PC-9 (cell line): ENCODE measurements at regions not wholly inside any gene's neighbourhood (a gene's known extent, or its start where the extent isn't known, plus 50 kb on each side); places are given as distances from the start of the nearest gene placed in this dataset.

Source experiments
- BruUV-seq: library from RNA; stranded (reverse); fragments of 400-500 nt; replicated peaks from 2 replicates; lab custom pipeline; 2021; lab: Mats Ljungman, UMichigan
- CTCF ChIA-PET: fragments of 300-600 bp; sonication (Branson Sonifier 250); formaldehyde crosslinking; loops from one replicate; lab custom pipeline; 2022; ENCODE audit warnings: antibody characterized with exemption; lab: Charles Lee
- POLR2A ChIA-PET: fragments of 300-600 bp; sonication (Branson Sonifier 250); formaldehyde crosslinking; loops from one replicate; lab custom pipeline; 2022; ENCODE audit warnings: antibody characterized with exemption; ENCODE audit not compliant: unreplicated experiment; lab: Charles Lee
- DNase-seq, 2 experiments: peaks; one replicate each; pipeline versions ENCODE4 v3.0.0 to v3.0.0-alpha.2; 2015 to 2022; ENCODE audit warnings: mixed read lengths in 1 of 2
- H2AFZ ChIP-seq: fragments of 200-600 bp; sonication (generic); 2 replicates; pipeline ENCODE4 v1.8.1; 2017; ENCODE audit warnings: antibody characterized with exemption
- H3F3A ChIP-seq: fragments of 200-600 bp; sonication (generic); 2 replicates; pipeline ENCODE4 v1.8.1; 2017; ENCODE audit warnings: antibody characterized with exemption, mild to moderate bottlenecking, low read depth; ENCODE audit not compliant: insufficient read depth
- H3K27ac ChIP-seq: fragments of 200-600 bp; sonication (generic); 2 replicates; pipeline ENCODE4 v1.6.1; 2016; ENCODE audit warnings: mixed run types
- H3K27me3 ChIP-seq: fragments of 200-600 bp; sonication (generic); 2 replicates; pipeline ENCODE4 v1.6.1; 2016; ENCODE audit warnings: low read depth, mixed run types; ENCODE audit not compliant: insufficient read depth
- H3K36me3 ChIP-seq: fragments of 200-600 bp; sonication (generic); 2 replicates; pipeline ENCODE4 v1.6.1; 2016; ENCODE audit warnings: low read depth, mixed run types
- H3K4me1 ChIP-seq: fragments of 200-600 bp; sonication (generic); replicated peaks from 2 replicates; pipeline ENCODE4 v1.6.1; 2016; ENCODE audit warnings: mixed run types; ENCODE audit not compliant: insufficient read depth
- H3K4me2 ChIP-seq: fragments of 200-600 bp; sonication (generic); 2 replicates; pipeline ENCODE4 v1.6.1; 2017; ENCODE audit warnings: mixed run types
- H3K4me3 ChIP-seq: fragments of 200-600 bp; sonication (generic); 2 replicates; pipeline ENCODE4 v1.6.1; 2016; ENCODE audit warnings: mixed run types
- H3K79me2 ChIP-seq: fragments of 200-600 bp; sonication (generic); 2 replicates; pipeline ENCODE4 v1.6.1; 2017; ENCODE audit warnings: low read depth, mixed run types
- H3K9me2 ChIP-seq: fragments of 200-600 bp; sonication (generic); 2 replicates; pipeline ENCODE4 v1.8.1; 2017; ENCODE audit warnings: mild to moderate bottlenecking; ENCODE audit not compliant: insufficient read depth
- H3K9me3 ChIP-seq: fragments of 200-600 bp; sonication (generic); 2 replicates; pipeline ENCODE4 v1.8.1; 2016; ENCODE audit warnings: low read depth; ENCODE audit not compliant: insufficient read depth
- H4K20me1 ChIP-seq: fragments of 200-600 bp; sonication (generic); 2 replicates; pipeline ENCODE4 v1.8.1; 2017; ENCODE audit not compliant: insufficient read depth
- EZH2 ChIP-seq: fragments of 200-600 bp; sonication (generic); IDR thresholded peaks from 2 replicates; pipeline ENCODE4 v1.8.0; 2017; ENCODE audit warnings: antibody characterized with exemption, low read depth
- intact Hi-C: fragments of 100-400 bp; cut with micrococcal nuclease; formaldehyde crosslinking; loops from one replicate; pipeline ENCODE4 v1.10.0; 2022; ENCODE audit not compliant: unreplicated experiment
- TF ChIP-seq, protein P1 (sequence below): fragments of 200-600 bp; sonication (generic); conservative IDR thresholded peaks from 2 replicates; pipeline ENCODE4 v1.6.1; 2017; ENCODE audit warnings: mixed run types, antibody characterized with exemption, mild to moderate bottlenecking, moderate library complexity

DNA sequence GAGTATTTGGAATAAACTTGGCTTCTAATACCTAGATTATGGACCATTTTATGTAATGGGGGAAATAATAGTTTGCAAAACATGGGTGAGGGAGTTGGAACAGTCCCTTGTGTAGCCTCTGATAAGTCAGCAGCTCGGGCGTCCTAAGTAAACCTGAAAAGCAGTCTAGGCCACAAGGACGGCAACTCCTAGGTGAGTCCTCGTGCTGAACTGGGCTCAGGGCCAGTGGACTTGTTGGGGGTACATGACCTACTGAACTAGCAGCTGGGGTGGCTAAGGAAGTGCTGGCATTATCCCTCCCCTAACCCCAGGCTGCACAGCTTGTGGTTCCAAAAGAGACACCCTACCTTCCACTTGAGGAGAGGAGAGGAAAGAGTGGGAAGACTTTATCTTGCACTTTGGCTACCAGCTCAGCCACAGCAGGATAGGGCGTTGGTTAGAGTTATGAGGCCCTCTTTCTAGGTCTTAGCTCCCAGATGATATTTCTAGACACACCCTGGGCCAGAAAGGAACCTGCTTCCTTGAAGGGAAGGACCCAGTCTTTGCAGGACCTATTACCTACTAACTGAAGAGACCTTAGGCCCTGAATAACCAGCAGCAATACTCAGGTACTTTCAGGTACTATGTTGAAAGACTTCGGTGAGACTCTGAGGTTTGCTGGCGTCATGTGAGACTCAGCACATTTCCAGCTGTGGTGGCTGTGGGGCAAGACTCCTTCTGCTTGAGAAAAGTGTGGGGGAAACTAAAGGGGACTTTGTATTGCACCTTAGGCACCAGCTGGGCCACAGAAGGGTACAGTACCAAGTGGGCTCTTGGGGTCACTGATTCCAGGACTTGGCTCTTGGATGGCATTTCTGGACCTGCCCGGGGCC lies 71.0 kb downstream of the AQP4 start:
- no peak overlapping the region for H3K27ac ChIP-seq
- no peak for TF ChIP-seq EZH2
- TF ChIP-seq, protein P1, sequence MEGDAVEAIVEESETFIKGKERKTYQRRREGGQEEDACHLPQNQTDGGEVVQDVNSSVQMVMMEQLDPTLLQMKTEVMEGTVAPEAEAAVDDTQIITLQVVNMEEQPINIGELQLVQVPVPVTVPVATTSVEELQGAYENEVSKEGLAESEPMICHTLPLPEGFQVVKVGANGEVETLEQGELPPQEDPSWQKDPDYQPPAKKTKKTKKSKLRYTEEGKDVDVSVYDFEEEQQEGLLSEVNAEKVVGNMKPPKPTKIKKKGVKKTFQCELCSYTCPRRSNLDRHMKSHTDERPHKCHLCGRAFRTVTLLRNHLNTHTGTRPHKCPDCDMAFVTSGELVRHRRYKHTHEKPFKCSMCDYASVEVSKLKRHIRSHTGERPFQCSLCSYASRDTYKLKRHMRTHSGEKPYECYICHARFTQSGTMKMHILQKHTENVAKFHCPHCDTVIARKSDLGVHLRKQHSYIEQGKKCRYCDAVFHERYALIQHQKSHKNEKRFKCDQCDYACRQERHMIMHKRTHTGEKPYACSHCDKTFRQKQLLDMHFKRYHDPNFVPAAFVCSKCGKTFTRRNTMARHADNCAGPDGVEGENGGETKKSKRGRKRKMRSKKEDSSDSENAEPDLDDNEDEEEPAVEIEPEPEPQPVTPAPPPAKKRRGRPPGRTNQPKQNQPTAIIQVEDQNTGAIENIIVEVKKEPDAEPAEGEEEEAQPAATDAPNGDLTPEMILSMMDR: no peak
- no peak overlapping the region for H2AFZ ChIP-seq
- H3K4me2 ChIP-seq: no peak overlapping the region
- DNase-seq: no peak
- H3K4me1 ChIP-seq: no peaks in the 10 kb centered on the region
- no peaks in the 10 kb centered on the region for H3K36me3 ChIP-seq
- no TSS peak for BruUV-seq
- no peaks in the 10 kb centered on the region for H3K79me2 ChIP-seq
- H3F3A ChIP-seq: no peaks in the 10 kb centered on the region
- H4K20me1 ChIP-seq: no peaks in the 10 kb centered on the region
- H3K9me2 ChIP-seq: no peaks in the 10 kb centered on the region
- no peaks in the 10 kb centered on the region for H3K9me3 ChIP-seq
- ChIA-PET POLR2A (no interaction called here), CTCF (no interaction called here)
- H3K27me3 ChIP-seq: no peaks in the 10 kb centered on the region
- intact Hi-C loops: no loop called here
- no peak overlapping the region for H3K4me3 ChIP-seq

DNA sequence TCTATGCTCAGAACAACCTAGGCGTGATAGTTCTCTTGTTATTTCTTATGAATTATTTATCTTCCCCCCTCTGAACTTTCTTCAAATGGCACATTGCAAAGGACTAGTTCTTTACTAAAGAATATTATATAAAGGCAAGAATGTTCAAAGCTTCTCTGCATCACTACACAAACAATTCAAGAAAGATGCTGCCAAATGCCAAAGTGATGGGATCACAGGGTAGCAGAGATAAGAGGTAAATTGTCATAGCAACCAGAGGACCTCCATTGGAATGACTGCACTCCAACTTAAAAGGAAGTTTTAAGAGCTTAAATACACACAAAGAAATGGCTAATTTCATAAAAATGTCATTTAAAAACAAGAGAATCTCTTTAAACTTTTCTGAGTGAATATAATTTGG lies 72.8 kb downstream of the AQP4 start:
- no TSS peak for BruUV-seq
- no peaks in the 10 kb centered on the region for H3K9me3 ChIP-seq
- no peaks in the 10 kb centered on the region for H3K79me2 ChIP-seq
- H4K20me1 ChIP-seq: no peaks in the 10 kb centered on the region
- H3K36me3 ChIP-seq: no peaks in the 10 kb centered on the region
- H2AFZ ChIP-seq: no peak overlapping the region
- no peaks in the 10 kb centered on the region for H3K9me2 ChIP-seq
- H3F3A ChIP-seq: no peaks in the 10 kb centered on the region
- H3K27me3 ChIP-seq: no peaks in the 10 kb centered on the region
- H3K4me3 ChIP-seq: no peak overlapping the region
- no peak overlapping the region for H3K4me2 ChIP-seq
- ChIA-PET CTCF (no interaction called here), POLR2A (no interaction called here)
- H3K4me1 ChIP-seq: no peaks in the 10 kb centered on the region
- TF ChIP-seq, protein P1: no peak
- TF ChIP-seq EZH2: no peak
- no peak overlapping the region for H3K27ac ChIP-seq
- intact Hi-C loops: no loop called here
- no peak for DNase-seq

DNA sequence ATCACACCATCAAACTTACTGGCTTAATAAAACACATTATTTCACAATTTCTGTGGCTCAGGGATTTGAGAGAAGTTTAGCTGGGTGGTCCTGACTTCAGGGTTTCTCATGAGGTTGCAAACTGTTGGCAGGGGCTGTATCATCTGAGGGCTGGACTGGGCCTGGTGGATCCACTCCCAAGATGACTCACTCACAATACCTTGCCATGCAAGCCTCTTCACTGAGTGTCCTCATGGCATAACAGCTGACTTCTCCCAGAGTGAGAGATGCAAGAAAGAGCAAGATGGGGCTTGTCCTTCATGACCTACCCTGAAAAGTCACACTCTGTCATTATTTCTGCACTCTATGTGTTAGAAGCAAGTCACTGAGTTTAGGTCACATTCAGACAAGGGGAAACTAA lies 73.8 kb downstream of the AQP4 start:
- BruUV-seq: no TSS peak
- Histone ChIP-seq H2AFZ (no peak overlapping the region), H3K27ac (no peak overlapping the region), H3K79me2 (no peaks in the 10 kb centered on the region), H3K9me2 (no peaks in the 10 kb centered on the region), H3K27me3 (no peaks in the 10 kb centered on the region), H3K4me1 (no peaks in the 10 kb centered on the region), H3K4me2 (no peak overlapping the region), H3K9me3 (no peaks in the 10 kb centered on the region), H3K4me3 (no peak overlapping the region), H3K36me3 (no peaks in the 10 kb centered on the region), H3F3A (no peaks in the 10 kb centered on the region), H4K20me1 (no peaks in the 10 kb centered on the region)
- POLR2A ChIA-PET: no interaction called here
- TF ChIP-seq, protein P1: no peak
- TF ChIP-seq EZH2: no peak
- CTCF ChIA-PET: no interaction called here
- intact Hi-C loops: no loop called here
- DNase-seq: no peak
